ENCODE measurements at regions not wholly inside any gene's neighbourhood (a gene's known extent, or its start where the extent isn't known, plus 50 kb on each side); places are given as distances from the start of the nearest gene placed in this dataset.

DNA sequence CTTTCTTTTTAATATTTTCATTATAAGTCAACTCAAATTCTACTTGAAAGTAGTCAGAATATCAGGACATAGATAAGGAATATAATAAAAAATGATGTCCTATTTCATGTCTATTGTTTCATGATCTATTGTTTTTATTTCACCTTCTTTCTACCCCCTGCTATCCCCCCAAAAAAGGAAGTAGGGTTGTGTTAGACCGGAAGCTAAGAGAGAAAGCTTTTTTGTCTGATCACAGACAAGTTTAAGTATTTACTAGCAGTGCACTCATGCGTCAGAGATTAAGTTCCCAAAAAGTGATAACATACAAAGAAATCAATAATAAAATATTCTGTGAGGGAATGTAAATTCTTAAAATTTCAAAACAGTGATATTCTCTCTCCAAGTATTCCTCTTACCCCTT is 447.1 kb upstream of the CNTNAP5 start:
- TF ChIP-seq EP300 (IDR thresholded peaks at IDR 0.05; ENCODE audit: borderline replicate concordance in 1 of 2, low read depth in 1 of 2, low read length in 1 of 2): no peak
- TF ChIP-seq CTCF (IDR thresholded peaks at IDR 0.05): no peak
- TF ChIP-seq NFIC (IDR thresholded peaks at IDR 0.05; ENCODE audit: borderline replicate concordance): no peak
- TF ChIP-seq, protein P1, sequence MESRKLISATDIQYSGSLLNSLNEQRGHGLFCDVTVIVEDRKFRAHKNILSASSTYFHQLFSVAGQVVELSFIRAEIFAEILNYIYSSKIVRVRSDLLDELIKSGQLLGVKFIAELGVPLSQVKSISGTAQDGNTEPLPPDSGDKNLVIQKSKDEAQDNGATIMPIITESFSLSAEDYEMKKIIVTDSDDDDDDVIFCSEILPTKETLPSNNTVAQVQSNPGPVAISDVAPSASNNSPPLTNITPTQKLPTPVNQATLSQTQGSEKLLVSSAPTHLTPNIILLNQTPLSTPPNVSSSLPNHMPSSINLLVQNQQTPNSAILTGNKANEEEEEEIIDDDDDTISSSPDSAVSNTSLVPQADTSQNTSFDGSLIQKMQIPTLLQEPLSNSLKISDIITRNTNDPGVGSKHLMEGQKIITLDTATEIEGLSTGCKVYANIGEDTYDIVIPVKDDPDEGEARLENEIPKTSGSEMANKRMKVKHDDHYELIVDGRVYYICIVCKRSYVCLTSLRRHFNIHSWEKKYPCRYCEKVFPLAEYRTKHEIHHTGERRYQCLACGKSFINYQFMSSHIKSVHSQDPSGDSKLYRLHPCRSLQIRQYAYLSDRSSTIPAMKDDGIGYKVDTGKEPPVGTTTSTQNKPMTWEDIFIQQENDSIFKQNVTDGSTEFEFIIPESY (IDR thresholded peaks at IDR 0.05; ENCODE audit: borderline replicate concordance, low read depth): no peak
- no peak for TF ChIP-seq JUND (IDR thresholded peaks at IDR 0.05)

All from SK-N-SH (cell line).